Osteoblast (primary cell): ENCODE measurements at regions not wholly inside any gene's neighbourhood (a gene's known extent, or its start where the extent isn't known, plus 50 kb on each side); places are given as distances from the start of the nearest gene placed in this dataset.

Experiments used
- DNase-seq: peaks from one replicate; pipeline ENCODE4 v3.0.0; 2011; ENCODE audit warnings: low spot score, mixed read lengths; ENCODE audit not compliant: insufficient read length; ENCODE audit errors: missing footprints
- H2AFZ ChIP-seq: 2 replicates; pipeline ENCODE4 v1.6.0; 2011; ENCODE audit warnings: mild to moderate bottlenecking, low read length
- H3K27ac ChIP-seq: 2 replicates; pipeline ENCODE4 v1.5.1; 2011; ENCODE audit warnings: mild to moderate bottlenecking, low read depth, low read length, moderate library complexity
- H3K27me3 ChIP-seq: 2 replicates; pipeline ENCODE4 v1.6.0; 2012; ENCODE audit warnings: mild to moderate bottlenecking, control low read depth, inconsistent platforms, low read length, moderate library complexity; ENCODE audit not compliant: insufficient read depth
- H3K36me3 ChIP-seq: 2 replicates; pipeline ENCODE4 v1.5.1; 2011; ENCODE audit warnings: mild to moderate bottlenecking, low read length, control low read depth, moderate library complexity; ENCODE audit not compliant: insufficient read depth
- H3K4me1 ChIP-seq: 2 replicates; pipeline ENCODE4 v1.5.1; 2011; ENCODE audit warnings: mild to moderate bottlenecking, low read length, control low read depth, moderate library complexity; ENCODE audit not compliant: insufficient read depth
- H3K4me2 ChIP-seq: 2 replicates; pipeline ENCODE4 v1.6.0; 2011; ENCODE audit warnings: mild to moderate bottlenecking, low read length; ENCODE audit not compliant: insufficient read depth
- H3K4me3 ChIP-seq: fragments of 200-600 bp; sonication (generic); 3 replicates; pipeline ENCODE4 v1.5.1; 2012; ENCODE audit warnings: mild to moderate bottlenecking, low read length, inconsistent platforms; ENCODE audit not compliant: insufficient read depth
- H3K79me2 ChIP-seq: 2 replicates; pipeline ENCODE4 v1.6.0; 2012; ENCODE audit warnings: mild to moderate bottlenecking, low read length, control low read depth, inconsistent platforms; ENCODE audit not compliant: insufficient read depth
- H3K9me3 ChIP-seq: 2 replicates; pipeline ENCODE4 v1.5.1; 2011; ENCODE audit warnings: low read depth, low read length, control low read depth
- H4K20me1 ChIP-seq: 2 replicates; pipeline ENCODE4 v1.6.0; 2012; ENCODE audit warnings: mild to moderate bottlenecking, low read length, control low read depth; ENCODE audit not compliant: insufficient read depth
- CTCF ChIP-seq: IDR thresholded peaks from 2 replicates; pipeline ENCODE4 v1.5.1; 2011; ENCODE audit warnings: mild to moderate bottlenecking, low read depth, low read length, moderate library complexity; ENCODE audit errors: extremely low read depth

- no peak for TF ChIP-seq CTCF
- no peaks in the 10 kb centered on the region for H4K20me1 ChIP-seq
- no peaks in the 10 kb centered on the region for H3K27me3 ChIP-seq
- H3K4me2 ChIP-seq = no peak overlapping the region
- H3K27ac ChIP-seq = no peak overlapping the region
- H3K36me3 ChIP-seq = no peaks in the 10 kb centered on the region
- no peaks in the 10 kb centered on the region for H3K79me2 ChIP-seq
- no peak overlapping the region for H2AFZ ChIP-seq
- DNase-seq = no peak
- H3K4me1 ChIP-seq = no peaks in the 10 kb centered on the region
- H3K4me3 ChIP-seq = no peak overlapping the region
- H3K9me3 ChIP-seq = no peaks in the 10 kb centered on the region
Measured at GRCh38 chr1:208929575-208929974, 653.9 kb upstream of the CAMK1G start.

DNA sequence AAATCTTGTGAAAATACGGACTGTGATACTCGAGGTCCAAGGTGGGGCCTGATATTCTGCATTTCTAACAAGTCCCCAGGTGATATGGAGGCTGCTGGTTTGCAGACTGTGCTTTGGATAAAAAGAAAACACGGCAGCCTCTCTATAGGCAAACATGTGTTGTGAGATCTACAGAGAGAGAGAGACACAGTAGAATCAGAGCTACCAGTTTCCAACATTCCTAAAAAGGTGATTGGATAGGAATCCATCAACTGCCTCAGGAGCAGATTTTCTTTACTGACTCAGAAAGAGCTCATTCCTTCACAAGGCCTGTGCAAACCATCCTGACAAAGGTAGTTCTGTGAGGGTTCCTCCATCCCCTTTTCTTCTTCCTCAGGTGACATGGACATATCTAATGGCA lies 651.6 kb upstream of the CAMK1G start:
- Histone ChIP-seq H3K4me3 (no peak overlapping the region), H3K4me1 (no peaks in the 10 kb centered on the region), H3K36me3 (no peaks in the 10 kb centered on the region), H3K9me3 (no peaks in the 10 kb centered on the region), H3K79me2 (no peaks in the 10 kb centered on the region), H4K20me1 (no peaks in the 10 kb centered on the region), H3K27me3 (no peaks in the 10 kb centered on the region), H3K27ac (no peak overlapping the region), H2AFZ (no peak overlapping the region), H3K4me2 (no peak overlapping the region)
- no peak for DNase-seq
- no peak for TF ChIP-seq CTCF

DNA sequence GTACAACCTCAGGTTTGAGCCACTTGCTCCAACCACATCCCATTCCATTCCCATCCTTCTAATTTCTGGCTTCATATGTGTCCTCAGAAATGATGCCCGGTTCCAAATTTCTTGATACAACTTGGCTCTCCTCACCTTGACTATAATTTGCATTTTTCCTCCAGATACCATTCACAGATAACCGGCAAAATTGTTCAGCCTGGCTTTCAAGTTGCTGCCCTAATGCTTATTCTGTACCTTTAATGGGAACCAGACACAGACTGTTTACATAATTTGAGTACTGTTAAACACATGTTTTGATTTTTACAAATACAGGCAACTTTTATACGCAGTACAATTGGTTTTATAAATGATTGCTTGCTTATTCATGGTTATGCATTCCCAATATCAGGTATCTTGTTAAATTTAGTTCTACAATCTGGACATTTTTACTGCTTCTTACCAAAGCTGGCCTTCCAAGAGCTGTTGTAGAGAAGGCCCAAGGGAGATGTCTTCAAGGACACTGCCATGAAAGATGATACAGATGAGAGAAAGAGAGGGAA lies 649.5 kb upstream of the CAMK1G start:
- H3K27me3 ChIP-seq = no peaks in the 10 kb centered on the region
- no peak for DNase-seq
- no peak overlapping the region for H3K4me2 ChIP-seq
- no peaks in the 10 kb centered on the region for H3K79me2 ChIP-seq
- no peak overlapping the region for H3K4me3 ChIP-seq
- no peak overlapping the region for H3K27ac ChIP-seq
- no peaks in the 10 kb centered on the region for H3K9me3 ChIP-seq
- no peak overlapping the region for H2AFZ ChIP-seq
- no peaks in the 10 kb centered on the region for H3K4me1 ChIP-seq
- H3K36me3 ChIP-seq = no peaks in the 10 kb centered on the region
- no peaks in the 10 kb centered on the region for H4K20me1 ChIP-seq
- TF ChIP-seq CTCF = no peak

GRCh38 chr1:208934933-208935332 lies 648.6 kb upstream of the CAMK1G start:
- Histone ChIP-seq H3K4me2 (no peak overlapping the region), H3K4me1 (no peaks in the 10 kb centered on the region), H3K79me2 (no peaks in the 10 kb centered on the region), H3K4me3 (no peak overlapping the region), H3K27ac (no peak overlapping the region), H3K27me3 (no peaks in the 10 kb centered on the region), H3K9me3 (no peaks in the 10 kb centered on the region), H4K20me1 (no peaks in the 10 kb centered on the region), H3K36me3 (no peaks in the 10 kb centered on the region), H2AFZ (no peak overlapping the region)
- DNase-seq = no peak
- TF ChIP-seq CTCF = no peak
